RWPE1 (cell line): ENCODE measurements at regions not wholly inside any gene's neighbourhood (a gene's known extent, or its start where the extent isn't known, plus 50 kb on each side); places are given as distances from the start of the nearest gene placed in this dataset.

Experiments used
- CTCF ChIA-PET: fragments of 350-600 bp; sonication (Branson Sonifier 250); formaldehyde crosslinking; extraction: SDS; loops from one replicate; lab custom pipeline; 2021; lab: Yijun Ruan, JAX
- POLR2A ChIA-PET: fragments of 400-600 bp; formaldehyde crosslinking; extraction: SDS; loops from one replicate; lab custom pipeline; 2020; ENCODE audit warnings: antibody characterized with exemption; ENCODE audit not compliant: low non-redundant PET; lab: Yijun Ruan, JAX
- DNase-seq: peaks from one replicate; pipeline ENCODE4 v3.0.0; 2012; ENCODE audit warnings: low spot score
- H3K27ac ChIP-seq: fragments of 450-650 bp; 2 replicates; pipeline ENCODE4 v1.5.1; 2017
- TF ChIP-seq, protein P1 (sequence below): fragments of 450-650 bp; conservative IDR thresholded peaks from 2 replicates; pipeline ENCODE4 v1.5.1; 2017; ENCODE audit warnings: low read depth, mild to moderate bottlenecking

DNA sequence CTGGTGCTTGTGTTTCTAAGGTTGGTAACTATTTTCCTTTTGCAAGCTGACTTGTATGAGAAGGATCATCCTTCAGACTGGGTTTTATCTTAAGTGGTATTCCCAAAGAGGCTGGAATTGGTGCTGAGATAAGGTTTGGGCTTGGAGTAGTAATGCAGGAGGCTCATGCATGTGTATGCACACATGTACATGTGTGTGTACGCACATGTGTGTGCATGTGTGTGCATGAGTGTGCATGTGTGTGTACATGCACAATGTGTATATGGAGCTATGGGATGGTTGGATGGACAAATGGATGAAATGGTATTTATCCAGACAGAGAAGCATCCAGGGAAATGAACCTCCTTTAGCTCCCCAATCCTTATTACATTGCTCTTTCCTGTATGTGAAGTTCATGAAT is 142.6 kb downstream of the CARTPT start:
- TF ChIP-seq, protein P1, sequence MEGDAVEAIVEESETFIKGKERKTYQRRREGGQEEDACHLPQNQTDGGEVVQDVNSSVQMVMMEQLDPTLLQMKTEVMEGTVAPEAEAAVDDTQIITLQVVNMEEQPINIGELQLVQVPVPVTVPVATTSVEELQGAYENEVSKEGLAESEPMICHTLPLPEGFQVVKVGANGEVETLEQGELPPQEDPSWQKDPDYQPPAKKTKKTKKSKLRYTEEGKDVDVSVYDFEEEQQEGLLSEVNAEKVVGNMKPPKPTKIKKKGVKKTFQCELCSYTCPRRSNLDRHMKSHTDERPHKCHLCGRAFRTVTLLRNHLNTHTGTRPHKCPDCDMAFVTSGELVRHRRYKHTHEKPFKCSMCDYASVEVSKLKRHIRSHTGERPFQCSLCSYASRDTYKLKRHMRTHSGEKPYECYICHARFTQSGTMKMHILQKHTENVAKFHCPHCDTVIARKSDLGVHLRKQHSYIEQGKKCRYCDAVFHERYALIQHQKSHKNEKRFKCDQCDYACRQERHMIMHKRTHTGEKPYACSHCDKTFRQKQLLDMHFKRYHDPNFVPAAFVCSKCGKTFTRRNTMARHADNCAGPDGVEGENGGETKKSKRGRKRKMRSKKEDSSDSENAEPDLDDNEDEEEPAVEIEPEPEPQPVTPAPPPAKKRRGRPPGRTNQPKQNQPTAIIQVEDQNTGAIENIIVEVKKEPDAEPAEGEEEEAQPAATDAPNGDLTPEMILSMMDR: no peak
- H3K27ac ChIP-seq: no peak overlapping the region
- POLR2A ChIA-PET: no interaction called here
- CTCF ChIA-PET: interaction anchor here (0.6 kb wide), 1 partner anchor 21 kb away, joined by 6 read pairs; no protein-coding TSS in a partner anchor
- DNase-seq: no peak

- TF ChIP-seq, protein P1: no peak
- POLR2A ChIA-PET: no interaction called here
Observed at GRCh38 chr5:71862087-71862486, 143.0 kb downstream of the CARTPT start.

DNA sequence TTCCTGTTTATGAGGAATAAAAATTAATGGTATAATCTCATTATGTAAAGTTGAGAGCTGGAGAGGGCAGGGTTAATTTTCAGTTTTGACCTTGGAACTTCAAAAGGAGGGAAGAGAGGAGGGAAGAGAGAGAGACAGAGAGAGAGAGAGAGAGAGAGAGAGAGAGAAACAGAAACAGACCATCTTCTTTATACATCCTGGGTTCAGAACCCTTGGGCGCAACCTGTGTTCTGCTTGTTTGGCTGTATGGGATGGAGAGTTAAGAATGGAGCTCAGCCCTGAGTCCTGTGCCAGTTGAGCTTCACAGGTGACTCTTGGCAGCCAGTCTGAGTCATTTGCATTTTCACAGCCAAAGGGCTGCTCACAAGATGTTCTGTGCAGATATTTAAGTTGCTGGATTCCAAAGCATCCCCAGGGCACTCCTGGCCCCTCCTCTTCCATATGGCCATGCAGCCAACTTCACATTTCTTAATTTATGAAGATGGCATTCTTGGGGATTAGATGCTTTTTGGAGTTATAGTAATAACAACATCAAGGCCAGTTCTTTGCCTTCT is 143.5 kb downstream of the CARTPT start:
- ChIA-PET CTCF (interaction anchor here (0.6 to 0.7 kb wide), 3 partner anchors 23 to 484 kb away, joined by 3 read pairs; no protein-coding TSS in a partner anchor), POLR2A (no interaction called here)
- TF ChIP-seq, protein P1: no peak
- H3K27ac ChIP-seq: no peak overlapping the region
- DNase-seq: no peak

More at GRCh38 chr5:71862087-71862486, 143.0 kb downstream of the CARTPT start:
- H3K27ac ChIP-seq: no peak overlapping the region
- no peak for DNase-seq
- CTCF ChIA-PET: interaction anchor here (0.6 to 0.7 kb wide), 2 partner anchors 21 to 32 kb away, joined by 3 to 6 read pairs; no protein-coding TSS in a partner anchor

- DNase-seq: peak; percentile 82
- CTCF ChIA-PET: interaction anchor here (0.7 kb wide), 1 partner anchor 9 kb away, joined by 3 read pairs; no protein-coding TSS in a partner anchor
Observed at GRCh38 chr5:71864730-71865601, 145.9 kb downstream of the CARTPT start.

DNA sequence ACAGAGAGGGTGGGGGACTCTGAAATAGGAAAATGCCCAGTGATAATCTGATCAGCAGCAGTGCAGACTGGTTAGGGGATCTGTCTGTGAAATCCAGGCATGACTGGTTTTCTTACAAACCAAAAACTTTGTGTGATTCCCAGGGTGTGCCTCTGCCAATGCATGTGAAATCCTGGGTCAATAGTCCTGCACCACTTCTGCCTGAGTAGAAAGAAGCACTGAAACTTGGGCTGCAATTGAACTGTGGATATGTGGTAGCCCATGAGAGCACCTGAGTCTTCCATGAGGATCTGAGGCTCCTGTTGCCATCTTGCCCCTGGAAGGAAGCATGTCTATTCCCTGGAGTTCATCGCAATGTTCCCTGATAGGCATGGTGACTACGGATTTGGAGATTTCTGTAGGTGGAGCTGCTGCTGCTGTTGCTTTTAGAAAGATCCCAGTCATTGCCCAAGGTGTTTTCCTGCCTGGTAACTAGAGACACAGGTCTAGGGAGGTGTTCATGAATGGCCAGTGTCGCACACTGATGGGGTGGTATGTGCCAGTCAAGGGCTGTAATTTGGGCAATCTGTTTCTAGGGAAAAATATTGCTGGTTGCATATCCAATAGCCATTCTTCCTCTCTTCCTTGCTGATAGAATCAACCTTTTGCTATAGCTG is 146.7 kb downstream of the CARTPT start:
- CTCF ChIA-PET: interaction anchor here (1.1 kb wide), 1 partner anchor 13 kb away, joined by 4 read pairs; no protein-coding TSS in a partner anchor
- DNase-seq: peak; percentile 25
- TF ChIP-seq, protein P1: no peak
- POLR2A ChIA-PET: no interaction called here
- no peak overlapping the region; the same call in 1 of the 2 replicates for H3K27ac ChIP-seq

More at GRCh38 chr5:71864730-71865601, 145.9 kb downstream of the CARTPT start:
- POLR2A ChIA-PET: no interaction called here
- H3K27ac ChIP-seq: peak overlapping the region; percentile 21; the same call in 1 of the 2 replicates
- TF ChIP-seq, protein P1: no peak
